Adrenal gland (tissue), 9 donors: ENCODE measurements at regions not wholly inside any gene's neighbourhood (a gene's known extent, or its start where the extent isn't known, plus 50 kb on each side); places are given as distances from the start of the nearest gene placed in this dataset.

Experiments
- DNase-seq, 7 donors: peaks; one replicate each; pipeline ENCODE4 v3.0.0-alpha.2; 2019 to 2020
- H3K27ac ChIP-seq, 5 donors: fragments of 200-600 bp; sonication (generic) in 4 of 5; 1 replicate in 3 of 5; 2 replicates in 2 of 5; pipeline versions ENCODE4 v1.5.1 to v1.8.0; 2016 to 2020; ENCODE audit warnings: mild to moderate bottlenecking in 1 of 5
- H3K27me3 ChIP-seq: fragments of 200-600 bp; 2 replicates; pipeline ENCODE4 v1.8.0; 2021
- H3K36me3 ChIP-seq, 2 donors: fragments of 200-600 bp; replicated peaks in 1 of 2; 1 replicate in 1 of 2; 2 replicates in 1 of 2; pipeline versions ENCODE4 v1.5.1 to v1.8.0; 2018 to 2022
- H3K4me1 ChIP-seq, 2 donors: fragments of 200-600 bp; replicated peaks in 1 of 2; 1 replicate in 1 of 2; 2 replicates in 1 of 2; pipeline versions ENCODE4 v1.5.1 to v1.8.0; 2018 to 2021
- H3K4me3 ChIP-seq, 4 donors: fragments of 200-600 bp; sonication (generic) in 3 of 4; one replicate each; pipeline ENCODE4 v1.5.1; 2016 to 2018
- H3K9me3 ChIP-seq, 3 donors: fragments of 200-600 bp; sonication (generic) in 1 of 3; replicated peaks in 1 of 3; 1 replicate in 2 of 3; 2 replicates in 1 of 3; pipeline versions ENCODE4 v1.5.1 to v1.8.0; 2016 to 2021
- POLR2A ChIP-seq, 2 donors: fragments of 450-650 bp; IDR thresholded peaks; one replicate each; pipeline ENCODE4 v1.6.1; 2017; ENCODE audit warnings: antibody characterized with exemption in 2 of 2, mild to moderate bottlenecking in 2 of 2, moderate library complexity in 1 of 2
- WGBS, 4 donors: extraction: QIAGEN DNeasy Blood & Tissue Kit in 2 of 4; methylation state at CpG; one replicate each; pipeline versions ENCODE4 v1.1.5 to v1.1.7; 2013 to 2017; 5-methylcytosine and 5-hydroxymethylcytosine counted together
- intact Hi-C, 2 donors: fragments of 100-400 bp; cut with DNase I; formaldehyde crosslinking; loops; one replicate each; pipeline versions ENCODE4 v1.14.1 to v1.15.0; 2022 to 2023
- TF ChIP-seq, protein P1 (sequence below), 6 experiments: fragments of 450-650 bp in 4 of 6; fragments of 200-600 bp in 2 of 6; sonication (generic) in 1 of 6; IDR thresholded peaks; 1 replicate in 5 of 6; 2 replicates in 1 of 6; pipeline versions ENCODE4 v1.5.1 to v1.8.0; 2016 to 2021; ENCODE audit warnings: antibody characterized with exemption in 6 of 6, mild to moderate bottlenecking in 2 of 6, moderate library complexity in 1 of 6
- donor health status: healthy with polysubstance abuse.
- donor health status: Bipolar disorder and iron deficiency.
- donor health status: DM: yes; HTN: yes; CAD: no.
- donor health status: DM: no; HTN: no; CAD: no.
- donor health status: DM: no; HTN: no; CAD: no.

GRCh38 chr2:217138284-217138683 is 278.4 kb upstream of the TNP1 start:
- no peaks in the 10 kb centered on the region for H3K36me3 ChIP-seq
- peaks cover 3 to 15% (median 6%) of the 10 kb centered on the region in 3 donors for H3K9me3 ChIP-seq
- no peak overlapping the region for H3K4me3 ChIP-seq
- no peak overlapping the region for H3K27ac ChIP-seq
- no peaks in the 10 kb centered on the region for H3K27me3 ChIP-seq
- intact Hi-C loops = no loop called here
- 79 to 94% (median 86%) methylated on average over 4 of the region's 4 CpGs for WGBS, 4 donors
- no peak for TF ChIP-seq POLR2A (IDR thresholded peaks at IDR 0.05)
- TF ChIP-seq, protein P1, sequence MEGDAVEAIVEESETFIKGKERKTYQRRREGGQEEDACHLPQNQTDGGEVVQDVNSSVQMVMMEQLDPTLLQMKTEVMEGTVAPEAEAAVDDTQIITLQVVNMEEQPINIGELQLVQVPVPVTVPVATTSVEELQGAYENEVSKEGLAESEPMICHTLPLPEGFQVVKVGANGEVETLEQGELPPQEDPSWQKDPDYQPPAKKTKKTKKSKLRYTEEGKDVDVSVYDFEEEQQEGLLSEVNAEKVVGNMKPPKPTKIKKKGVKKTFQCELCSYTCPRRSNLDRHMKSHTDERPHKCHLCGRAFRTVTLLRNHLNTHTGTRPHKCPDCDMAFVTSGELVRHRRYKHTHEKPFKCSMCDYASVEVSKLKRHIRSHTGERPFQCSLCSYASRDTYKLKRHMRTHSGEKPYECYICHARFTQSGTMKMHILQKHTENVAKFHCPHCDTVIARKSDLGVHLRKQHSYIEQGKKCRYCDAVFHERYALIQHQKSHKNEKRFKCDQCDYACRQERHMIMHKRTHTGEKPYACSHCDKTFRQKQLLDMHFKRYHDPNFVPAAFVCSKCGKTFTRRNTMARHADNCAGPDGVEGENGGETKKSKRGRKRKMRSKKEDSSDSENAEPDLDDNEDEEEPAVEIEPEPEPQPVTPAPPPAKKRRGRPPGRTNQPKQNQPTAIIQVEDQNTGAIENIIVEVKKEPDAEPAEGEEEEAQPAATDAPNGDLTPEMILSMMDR (IDR thresholded peaks at IDR 0.05) = no peak
- H3K4me1 ChIP-seq = no peaks in the 10 kb centered on the region
- no peak for DNase-seq

DNA sequence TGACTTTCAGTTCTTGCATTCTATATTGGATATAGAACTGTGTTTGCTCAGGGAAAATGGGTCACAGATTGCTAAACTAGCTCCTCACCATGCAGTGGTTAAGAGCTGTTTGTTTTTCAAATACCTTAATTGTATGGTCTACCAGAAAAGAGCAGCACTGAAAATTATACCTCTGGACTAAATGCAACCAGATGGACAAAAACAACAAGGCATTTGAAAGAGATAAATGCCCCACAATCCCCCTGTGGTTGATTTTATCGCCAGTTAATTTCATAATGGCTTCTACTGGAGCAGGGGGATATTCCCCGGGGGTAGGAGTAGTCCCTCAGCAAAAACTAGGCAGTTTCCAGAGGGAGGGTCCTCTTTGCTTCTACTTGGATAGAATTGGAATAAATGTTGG is 267.9 kb upstream of the TNP1 start:
- WGBS, 4 donors = 78 to 86% (median 83%) methylated on average over 2 of the region's 2 CpGs
- no peak for DNase-seq
- Histone ChIP-seq H3K9me3 (no peaks in the 10 kb centered on the region), H3K4me3 (no peak overlapping the region), H3K27ac (no peak overlapping the region), H3K4me1 (no peaks in the 10 kb centered on the region), H3K36me3 (no peaks in the 10 kb centered on the region), H3K27me3 (no peaks in the 10 kb centered on the region)
- TF ChIP-seq, protein P1 (IDR thresholded peaks at IDR 0.05) = no peak
- TF ChIP-seq POLR2A (IDR thresholded peaks at IDR 0.05) = no peak
- intact Hi-C loops = no loop called here

- no peaks in the 10 kb centered on the region for H3K36me3 ChIP-seq
- no peak overlapping the region for H3K27ac ChIP-seq
- H3K9me3 ChIP-seq = no peaks in the 10 kb centered on the region
- no peak for TF ChIP-seq POLR2A (IDR thresholded peaks at IDR 0.05)
- TF ChIP-seq, protein P1 (IDR thresholded peaks at IDR 0.05) = no peak
- intact Hi-C loops = no loop called here
- no peak for DNase-seq
- H3K27me3 ChIP-seq = no peaks in the 10 kb centered on the region
- H3K4me1 ChIP-seq = no peaks in the 10 kb centered on the region
- 92 to 96% (median 93%) methylated on average over 3 of the region's 3 CpGs for WGBS, 4 donors
- no peak overlapping the region for H3K4me3 ChIP-seq
Measured at GRCh38 chr2:217125014-217125413, 265.1 kb upstream of the TNP1 start.

DNA sequence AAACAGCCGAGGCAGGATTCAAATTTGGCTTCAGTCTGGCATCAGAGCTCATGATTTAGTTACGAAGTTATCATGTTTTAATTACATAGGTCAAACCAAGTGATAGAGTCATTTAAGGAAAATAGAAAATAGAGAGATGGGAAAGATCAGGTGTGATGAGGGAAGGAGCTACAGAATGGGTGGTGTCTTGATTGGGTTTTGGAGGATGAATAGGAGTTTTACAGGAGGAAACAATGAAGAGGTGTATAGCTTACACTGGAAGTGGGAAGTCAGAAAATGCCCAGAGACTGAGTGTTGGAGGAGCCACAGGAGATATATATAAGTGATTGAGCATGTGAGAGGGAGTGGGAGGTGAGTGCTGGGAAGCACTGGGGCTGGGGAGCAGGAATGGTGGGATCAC is 264.2 kb upstream of the TNP1 start:
- 82 to 94% (median 89%) methylated on average over 2 of the region's 2 CpGs for WGBS, 4 donors
- no peaks in the 10 kb centered on the region for H3K4me1 ChIP-seq
- H3K27me3 ChIP-seq = no peaks in the 10 kb centered on the region
- intact Hi-C loops = no loop called here
- no peak overlapping the region for H3K27ac ChIP-seq
- no peak overlapping the region for H3K4me3 ChIP-seq
- no peaks in the 10 kb centered on the region for H3K9me3 ChIP-seq
- DNase-seq = no peak
- TF ChIP-seq, protein P1 (IDR thresholded peaks at IDR 0.05) = no peak
- no peak for TF ChIP-seq POLR2A (IDR thresholded peaks at IDR 0.05)
- H3K36me3 ChIP-seq = no peaks in the 10 kb centered on the region
